ENCODE measurements at regions not wholly inside any gene's neighbourhood (a gene's known extent, or its start where the extent isn't known, plus 50 kb on each side); places are given as distances from the start of the nearest gene placed in this dataset.

DNA sequence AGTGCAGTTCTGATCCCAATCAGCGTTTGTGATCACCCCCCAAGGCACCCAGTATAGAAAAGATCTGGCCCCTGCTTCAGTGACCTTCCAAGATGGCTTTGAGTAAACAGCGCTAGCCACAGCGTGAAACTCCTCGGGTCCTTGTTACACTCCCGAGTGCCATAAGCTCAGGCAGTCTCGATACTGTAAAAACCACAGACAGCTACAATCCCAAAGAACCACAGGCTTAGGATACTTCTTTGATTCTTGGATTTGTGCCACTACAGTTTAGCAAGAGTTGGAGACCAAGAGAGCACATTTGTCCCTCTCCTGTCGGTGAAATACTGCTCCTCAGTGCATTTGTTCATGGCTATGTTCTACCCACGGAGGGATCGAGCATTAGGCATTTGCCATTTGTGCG lies 352.5 kb upstream of the ZNF521 start:
- no peak for TF ChIP-seq EZH2 (IDR thresholded peaks at IDR 0.05; ENCODE audit: low read depth)
- TF ChIP-seq, protein P1, sequence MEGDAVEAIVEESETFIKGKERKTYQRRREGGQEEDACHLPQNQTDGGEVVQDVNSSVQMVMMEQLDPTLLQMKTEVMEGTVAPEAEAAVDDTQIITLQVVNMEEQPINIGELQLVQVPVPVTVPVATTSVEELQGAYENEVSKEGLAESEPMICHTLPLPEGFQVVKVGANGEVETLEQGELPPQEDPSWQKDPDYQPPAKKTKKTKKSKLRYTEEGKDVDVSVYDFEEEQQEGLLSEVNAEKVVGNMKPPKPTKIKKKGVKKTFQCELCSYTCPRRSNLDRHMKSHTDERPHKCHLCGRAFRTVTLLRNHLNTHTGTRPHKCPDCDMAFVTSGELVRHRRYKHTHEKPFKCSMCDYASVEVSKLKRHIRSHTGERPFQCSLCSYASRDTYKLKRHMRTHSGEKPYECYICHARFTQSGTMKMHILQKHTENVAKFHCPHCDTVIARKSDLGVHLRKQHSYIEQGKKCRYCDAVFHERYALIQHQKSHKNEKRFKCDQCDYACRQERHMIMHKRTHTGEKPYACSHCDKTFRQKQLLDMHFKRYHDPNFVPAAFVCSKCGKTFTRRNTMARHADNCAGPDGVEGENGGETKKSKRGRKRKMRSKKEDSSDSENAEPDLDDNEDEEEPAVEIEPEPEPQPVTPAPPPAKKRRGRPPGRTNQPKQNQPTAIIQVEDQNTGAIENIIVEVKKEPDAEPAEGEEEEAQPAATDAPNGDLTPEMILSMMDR (conservative IDR thresholded peaks at IDR 0.05), result no peak

Measured in PC-9 (cell line).